Kidney epithelial cell (primary cell): ENCODE measurements at regions not wholly inside any gene's neighbourhood (a gene's known extent, or its start where the extent isn't known, plus 50 kb on each side); places are given as distances from the start of the nearest gene placed in this dataset.
A peak's percentile ranks its signal among the peaks of the same experiment; 100 is the strongest.

ENCODE experiments used
- DNase-seq: peaks from one replicate; pipeline ENCODE4 v3.0.0-alpha.2; 2010; ENCODE audit warnings: low read depth
- H3K27me3 ChIP-seq: 2 replicates; pipeline ENCODE4 v1.6.0; 2011; ENCODE audit warnings: low read length; ENCODE audit not compliant: control insufficient read depth, insufficient read depth
- H3K36me3 ChIP-seq: 2 replicates; pipeline ENCODE4 v1.5.1; 2011; ENCODE audit warnings: low read length; ENCODE audit not compliant: control insufficient read depth, insufficient read depth
- H3K4me3 ChIP-seq: 2 replicates; pipeline ENCODE4 v1.5.1; 2011; ENCODE audit warnings: low read depth, mild to moderate bottlenecking, control low read depth, low read length
- CTCF ChIP-seq: IDR thresholded peaks from 2 replicates; pipeline ENCODE4 v1.5.1; 2011; ENCODE audit warnings: mild to moderate bottlenecking, moderate library complexity, low read length, control low read depth, inconsistent platforms; ENCODE audit not compliant: insufficient read depth, poor library complexity, severe bottlenecking

- H3K4me3 ChIP-seq: no peak overlapping the region
- TF ChIP-seq CTCF: no peak
- no peaks in the 10 kb centered on the region for H3K36me3 ChIP-seq
- no peak for DNase-seq
- H3K27me3 ChIP-seq: no peaks in the 10 kb centered on the region
Measured at GRCh38 chr2:196275646-196276352, 104.4 kb upstream of the STK17B start.

GRCh38 chr2:196276421-196276820 is 105.0 kb upstream of the STK17B start:
- TF ChIP-seq CTCF: no peak

GRCh38 chr2:196277002-196277401 is 105.6 kb upstream of the STK17B start:
- DNase-seq: no peak
- peak; percentile 48 for TF ChIP-seq CTCF
- Histone ChIP-seq H3K36me3 (no peaks in the 10 kb centered on the region), H3K4me3 (no peak overlapping the region), H3K27me3 (no peaks in the 10 kb centered on the region)

More at GRCh38 chr2:196276421-196276820, 105.0 kb upstream of the STK17B start:
- Histone ChIP-seq H3K36me3 (no peaks in the 10 kb centered on the region), H3K4me3 (no peak overlapping the region), H3K27me3 (no peaks in the 10 kb centered on the region)
- no peak for DNase-seq

GRCh38 chr2:196278491-196278911 is 107.1 kb upstream of the STK17B start:
- H3K27me3 ChIP-seq: no peaks in the 10 kb centered on the region
- H3K4me3 ChIP-seq: no peak overlapping the region
- H3K36me3 ChIP-seq: no peaks in the 10 kb centered on the region
- no peak for DNase-seq
- TF ChIP-seq CTCF: no peak

- no peak for DNase-seq
- Histone ChIP-seq H3K4me3 (no peak overlapping the region), H3K36me3 (no peaks in the 10 kb centered on the region), H3K27me3 (no peaks in the 10 kb centered on the region)
- TF ChIP-seq CTCF: no peak
Measured at GRCh38 chr2:196279541-196279940, 108.2 kb upstream of the STK17B start.
